Sigmoid colon (tissue), 6 donors: ENCODE measurements at regions not wholly inside any gene's neighbourhood (a gene's known extent, or its start where the extent isn't known, plus 50 kb on each side); places are given as distances from the start of the nearest gene placed in this dataset.

Experiments
- DNase-seq: peaks from one replicate; pipeline ENCODE4 v3.0.0-alpha.2; 2019
- H3K27ac ChIP-seq, 4 donors: fragments of 200-600 bp; sonication (generic); one replicate each; pipeline ENCODE4 v1.5.1; 2016 to 2019; ENCODE audit warnings: mild to moderate bottlenecking in 1 of 4
- H3K27me3 ChIP-seq, 3 donors: fragments of 200-600 bp; sonication (generic); one replicate each; pipeline ENCODE4 v1.5.1; 2019; ENCODE audit warnings: mild to moderate bottlenecking in 1 of 3
- H3K36me3 ChIP-seq, 4 donors: fragments of 200-600 bp; sonication (generic); one replicate each; pipeline ENCODE4 v1.5.1; 2016 to 2019
- H3K4me1 ChIP-seq, 4 donors: fragments of 200-600 bp; sonication (generic); one replicate each; pipeline ENCODE4 v1.5.1; 2017 to 2019
- H3K4me3 ChIP-seq, 4 donors: fragments of 200-600 bp; sonication (generic); one replicate each; pipeline ENCODE4 v1.5.1; 2017 to 2019; ENCODE audit warnings: mild to moderate bottlenecking in 2 of 4, moderate library complexity in 1 of 4
- H3K9me3 ChIP-seq, 4 donors: fragments of 200-600 bp in 3 of 4; sonication (generic) in 3 of 4; one replicate each; pipeline versions ENCODE4 v1.5.1 to v1.6.1; 2013 to 2019
- EP300 ChIP-seq, 4 donors: sonication (generic); formaldehyde crosslinking; IDR thresholded peaks; one replicate each; pipeline ENCODE4 v1.6.1; 2017; ENCODE audit warnings: antibody characterized with exemption in 4 of 4
- POLR2A ChIP-seq, 2 donors: fragments of 450-650 bp; IDR thresholded peaks; one replicate each; pipeline ENCODE4 v1.6.1; 2016; ENCODE audit warnings: antibody characterized with exemption in 2 of 2, mild to moderate bottlenecking in 2 of 2, moderate library complexity in 2 of 2
- POLR2AphosphoS5 ChIP-seq, 4 donors: sonication (generic); formaldehyde crosslinking; IDR thresholded peaks; one replicate each; pipeline ENCODE4 v1.6.1; 2017; ENCODE audit warnings: antibody characterized with exemption in 4 of 4
- WGBS, 2 donors: extraction: QIAGEN DNeasy Blood & Tissue Kit; methylation state at CpG; one replicate each; pipeline ENCODE4 v1.1.7; 2013; 5-methylcytosine and 5-hydroxymethylcytosine counted together
- intact Hi-C: fragments of 100-400 bp; cut with DNase I; formaldehyde crosslinking; loops from one replicate; pipeline ENCODE4 v1.15.1; 2023
- TF ChIP-seq, protein P1 (sequence below), 4 experiments: fragments of 450-650 bp in 3 of 4; fragments of 200-600 bp in 1 of 4; IDR thresholded peaks; one replicate each; pipeline ENCODE4 v1.5.1; 2016 to 2019; ENCODE audit warnings: antibody characterized with exemption in 4 of 4, mild to moderate bottlenecking in 3 of 4, moderate library complexity in 2 of 4
- donor health status: healthy with polysubstance abuse.
- donor health status: healthy.

DNA sequence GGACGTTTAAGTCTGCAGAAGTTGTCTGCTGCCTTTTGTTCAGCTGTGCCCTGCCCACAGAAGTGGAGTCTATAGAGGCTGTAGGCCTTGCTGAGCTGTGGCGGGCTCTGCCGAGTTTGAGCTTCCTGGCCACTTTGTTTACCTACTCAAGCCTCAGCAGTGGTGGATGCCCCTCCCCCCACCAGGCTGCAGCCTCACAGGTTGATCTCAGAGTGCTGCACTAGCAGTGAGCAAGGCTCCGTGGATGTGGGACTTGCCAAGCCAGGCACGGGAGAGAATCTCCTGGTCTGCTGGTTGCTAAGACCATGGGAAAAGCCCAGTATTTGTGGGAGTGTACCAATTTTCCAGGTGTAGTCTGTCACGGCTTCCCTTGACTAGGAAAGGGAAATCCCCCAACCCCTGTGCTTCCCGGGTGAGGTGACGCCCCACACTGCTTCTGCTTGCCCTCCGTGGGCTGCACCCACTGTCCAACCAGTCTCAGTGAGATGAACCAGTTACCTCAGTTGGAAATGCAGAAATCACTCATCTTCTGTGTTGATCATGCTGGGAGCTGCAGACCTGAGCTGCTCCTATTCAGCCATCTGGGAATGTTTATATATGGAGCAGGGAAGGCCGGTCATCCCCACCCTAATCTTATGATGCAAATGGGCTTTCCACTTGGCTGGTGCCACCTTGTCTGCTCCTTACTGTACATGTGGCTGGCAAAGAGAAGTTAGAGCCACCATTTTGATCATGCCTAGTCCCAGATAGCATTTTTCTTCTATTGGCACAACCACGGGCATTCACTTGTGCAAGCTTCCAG is 156.9 kb upstream of the ITGA6 start:
- no peaks in the 10 kb centered on the region for H3K36me3 ChIP-seq

DNA sequence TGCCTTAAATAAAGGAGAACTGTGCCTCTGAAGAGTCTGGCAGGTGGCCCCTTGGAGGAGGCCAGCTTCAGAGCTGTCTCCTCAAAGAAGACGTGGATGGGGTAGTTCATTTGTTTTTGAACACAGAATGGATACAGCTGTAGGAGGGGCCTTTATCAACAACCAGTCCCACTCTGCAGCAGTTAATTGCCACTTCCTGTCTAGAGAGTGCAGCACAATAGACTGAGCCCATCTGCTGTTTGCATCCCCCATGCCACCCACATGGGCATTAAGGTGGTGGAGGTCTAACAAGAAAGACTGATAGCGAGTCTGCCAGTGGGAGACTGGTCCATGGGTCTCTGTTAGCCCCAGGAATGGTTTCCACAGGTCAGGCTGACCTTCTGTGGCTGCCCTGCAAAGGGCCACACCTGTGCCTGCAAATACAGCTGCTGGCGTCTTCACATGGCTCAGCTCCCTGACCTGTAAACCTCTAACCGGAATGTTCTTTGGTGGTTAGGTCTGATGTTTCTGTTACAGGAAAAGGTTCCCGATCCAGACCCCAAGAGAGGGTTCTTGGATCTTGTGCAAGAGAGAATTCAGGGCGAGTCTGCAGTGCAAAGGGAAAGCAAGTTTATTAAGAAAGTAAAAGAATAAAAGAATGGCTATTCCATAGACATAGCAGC is 153.3 kb upstream of the ITGA6 start:
- Histone ChIP-seq H3K27ac (no peak overlapping the region), H3K9me3 (no peaks in the 10 kb centered on the region), H3K27me3 (no peaks in the 10 kb centered on the region), H3K4me1 (no peaks in the 10 kb centered on the region), H3K36me3 (no peaks in the 10 kb centered on the region), H3K4me3 (no peak overlapping the region)
- no peak for DNase-seq
- 51 to 64% methylated on average over 6 of the region's 6 CpGs for WGBS, 2 donors
- no peak for TF ChIP-seq POLR2AphosphoS5 (IDR thresholded peaks at IDR 0.05)
- no peak for TF ChIP-seq EP300 (IDR thresholded peaks at IDR 0.05)
- TF ChIP-seq, protein P1, sequence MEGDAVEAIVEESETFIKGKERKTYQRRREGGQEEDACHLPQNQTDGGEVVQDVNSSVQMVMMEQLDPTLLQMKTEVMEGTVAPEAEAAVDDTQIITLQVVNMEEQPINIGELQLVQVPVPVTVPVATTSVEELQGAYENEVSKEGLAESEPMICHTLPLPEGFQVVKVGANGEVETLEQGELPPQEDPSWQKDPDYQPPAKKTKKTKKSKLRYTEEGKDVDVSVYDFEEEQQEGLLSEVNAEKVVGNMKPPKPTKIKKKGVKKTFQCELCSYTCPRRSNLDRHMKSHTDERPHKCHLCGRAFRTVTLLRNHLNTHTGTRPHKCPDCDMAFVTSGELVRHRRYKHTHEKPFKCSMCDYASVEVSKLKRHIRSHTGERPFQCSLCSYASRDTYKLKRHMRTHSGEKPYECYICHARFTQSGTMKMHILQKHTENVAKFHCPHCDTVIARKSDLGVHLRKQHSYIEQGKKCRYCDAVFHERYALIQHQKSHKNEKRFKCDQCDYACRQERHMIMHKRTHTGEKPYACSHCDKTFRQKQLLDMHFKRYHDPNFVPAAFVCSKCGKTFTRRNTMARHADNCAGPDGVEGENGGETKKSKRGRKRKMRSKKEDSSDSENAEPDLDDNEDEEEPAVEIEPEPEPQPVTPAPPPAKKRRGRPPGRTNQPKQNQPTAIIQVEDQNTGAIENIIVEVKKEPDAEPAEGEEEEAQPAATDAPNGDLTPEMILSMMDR (IDR thresholded peaks at IDR 0.05): no peak
- TF ChIP-seq POLR2A (IDR thresholded peaks at IDR 0.05): no peak
- intact Hi-C loops: no loop called here

More for the DNA sequence above, 156.9 kb upstream of the ITGA6 start:
- no peak for DNase-seq
- Histone ChIP-seq H3K27me3 (no peaks in the 10 kb centered on the region), H3K4me1 (no peaks in the 10 kb centered on the region), H3K4me3 (no peak overlapping the region), H3K9me3 (no peaks in the 10 kb centered on the region), H3K27ac (no peak overlapping the region)
- intact Hi-C loops: no loop called here
- 43 to 50% methylated on average over 11 of the region's 11 CpGs for WGBS, 2 donors
- TF ChIP-seq POLR2AphosphoS5 (IDR thresholded peaks at IDR 0.05) (no peak), POLR2A (IDR thresholded peaks at IDR 0.05) (no peak), EP300 (IDR thresholded peaks at IDR 0.05) (no peak)
- TF ChIP-seq, protein P1 (IDR thresholded peaks at IDR 0.05): no peak

DNA sequence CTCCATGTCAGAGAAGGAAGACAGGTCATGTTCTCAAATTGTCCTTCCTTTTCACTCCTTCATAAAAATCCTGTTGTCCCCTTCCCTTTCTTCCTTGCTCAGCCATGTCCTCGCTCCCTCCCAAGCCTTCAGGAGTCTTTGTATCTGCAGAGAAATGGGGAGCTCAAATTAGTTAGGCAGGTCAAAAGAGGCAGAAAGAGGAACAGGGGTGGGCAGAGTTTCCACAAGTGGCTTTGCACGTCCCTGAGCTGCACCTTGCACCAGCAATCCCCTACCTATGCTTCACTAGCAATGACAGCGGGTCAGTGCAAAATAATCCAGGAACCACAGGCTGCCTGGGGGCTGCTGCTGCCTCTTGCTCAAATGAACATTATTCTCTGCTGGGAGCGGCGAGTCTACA is 152.1 kb upstream of the ITGA6 start:
- intact Hi-C loops: no loop called here
- no peaks in the 10 kb centered on the region for H3K4me1 ChIP-seq
- no peaks in the 10 kb centered on the region for H3K27me3 ChIP-seq
- no peaks in the 10 kb centered on the region for H3K36me3 ChIP-seq
- WGBS, 2 donors: 87 to 93% methylated on average over 5 of the region's 5 CpGs
- TF ChIP-seq POLR2A (IDR thresholded peaks at IDR 0.05): no peak
- TF ChIP-seq, protein P1 (IDR thresholded peaks at IDR 0.05): no peak
- TF ChIP-seq POLR2AphosphoS5 (IDR thresholded peaks at IDR 0.05): no peak
- no peak for TF ChIP-seq EP300 (IDR thresholded peaks at IDR 0.05)
- no peaks in the 10 kb centered on the region for H3K9me3 ChIP-seq
- no peak for DNase-seq
- no peak overlapping the region for H3K4me3 ChIP-seq
- H3K27ac ChIP-seq: no peak overlapping the region

DNA sequence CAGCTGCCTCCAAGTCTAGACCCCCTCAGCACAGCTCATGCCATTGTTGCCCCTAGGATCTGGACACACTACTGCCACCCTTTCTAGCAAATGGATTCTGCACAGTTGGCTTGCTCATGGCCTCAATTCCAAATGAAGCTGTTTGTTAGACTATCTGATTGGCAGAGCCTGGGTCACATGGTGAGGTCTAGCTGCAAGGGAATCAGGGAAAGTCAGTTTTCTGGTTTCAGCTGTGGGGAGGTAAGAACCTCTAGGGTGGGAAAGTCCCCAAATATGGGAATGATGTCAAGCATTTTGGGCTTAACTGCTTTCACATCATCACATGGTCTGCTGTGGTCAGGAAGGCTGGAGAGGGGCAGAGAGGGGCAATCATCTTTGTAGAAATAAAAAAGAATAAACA is 150.4 kb upstream of the ITGA6 start:
- no peaks in the 10 kb centered on the region for H3K9me3 ChIP-seq
- no peak overlapping the region for H3K4me3 ChIP-seq
- no peak for DNase-seq
- H3K36me3 ChIP-seq: no peaks in the 10 kb centered on the region
- TF ChIP-seq POLR2A (IDR thresholded peaks at IDR 0.05): no peak
- TF ChIP-seq, protein P1 (IDR thresholded peaks at IDR 0.05): no peak
- no peak for TF ChIP-seq EP300 (IDR thresholded peaks at IDR 0.05)
- no peak for TF ChIP-seq POLR2AphosphoS5 (IDR thresholded peaks at IDR 0.05)
- no peak overlapping the region for H3K27ac ChIP-seq
- H3K27me3 ChIP-seq: no peaks in the 10 kb centered on the region
- intact Hi-C loops: no loop called here
- H3K4me1 ChIP-seq: no peaks in the 10 kb centered on the region
